GM21367 (cell line): ENCODE measurements at regions not wholly inside any gene's neighbourhood (a gene's known extent, or its start where the extent isn't known, plus 50 kb on each side); places are given as distances from the start of the nearest gene placed in this dataset.

Experiments used
- ATAC-seq: cut with Tn5 transposase; IDR thresholded peaks from one replicate; pipeline ENCODE4 v1.9.1; 2021; ENCODE audit not compliant: unreplicated experiment

DNA sequence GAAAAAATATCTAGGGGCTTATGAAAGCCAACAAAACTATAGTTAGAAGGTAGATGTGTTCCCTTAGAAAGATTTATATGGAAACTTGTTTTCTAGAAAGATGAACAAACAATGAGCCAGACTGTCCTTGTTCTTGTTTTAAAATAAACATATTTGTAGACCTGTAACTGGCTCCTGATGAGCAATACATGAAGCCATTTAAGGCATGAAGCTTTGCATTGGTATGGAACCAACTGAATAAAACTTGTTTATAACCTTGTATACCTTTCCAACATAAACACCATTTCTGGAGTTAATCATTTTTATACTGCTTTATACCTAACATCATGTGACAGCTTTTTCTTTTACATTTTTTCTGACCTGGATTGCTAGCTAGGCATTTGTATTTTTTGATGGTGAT is 247.8 kb downstream of the PRL start:
- ATAC-seq, result no peak

- no peak for ATAC-seq
Measured at GRCh38 chr6:22053391-22053997, 243.3 kb downstream of the PRL start.

GRCh38 chr6:22056398-22056797 is 240.4 kb downstream of the PRL start:
- no peak for ATAC-seq

DNA sequence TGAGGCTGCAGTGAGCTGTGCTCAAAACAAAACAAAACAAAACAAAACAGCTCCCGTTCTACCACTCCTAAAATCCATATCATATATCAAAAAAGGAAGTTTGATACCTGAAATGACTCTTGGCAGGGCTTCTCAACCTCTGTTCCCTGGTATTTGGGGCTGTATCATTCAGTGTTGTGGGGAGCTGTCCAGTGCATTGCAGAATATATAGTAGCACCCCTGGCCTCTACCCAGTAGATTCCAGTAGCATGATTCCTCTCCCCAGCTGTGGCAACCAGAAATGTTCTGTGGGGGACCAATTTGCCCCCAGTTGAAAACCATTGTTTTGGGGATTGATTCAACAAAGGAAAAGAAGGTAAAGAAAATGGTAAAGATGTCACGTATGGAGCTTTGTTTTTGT is 238.9 kb downstream of the PRL start:
- ATAC-seq, result no peak

- no peak for ATAC-seq
Measured at GRCh38 chr6:22059126-22059525, 237.7 kb downstream of the PRL start.

DNA sequence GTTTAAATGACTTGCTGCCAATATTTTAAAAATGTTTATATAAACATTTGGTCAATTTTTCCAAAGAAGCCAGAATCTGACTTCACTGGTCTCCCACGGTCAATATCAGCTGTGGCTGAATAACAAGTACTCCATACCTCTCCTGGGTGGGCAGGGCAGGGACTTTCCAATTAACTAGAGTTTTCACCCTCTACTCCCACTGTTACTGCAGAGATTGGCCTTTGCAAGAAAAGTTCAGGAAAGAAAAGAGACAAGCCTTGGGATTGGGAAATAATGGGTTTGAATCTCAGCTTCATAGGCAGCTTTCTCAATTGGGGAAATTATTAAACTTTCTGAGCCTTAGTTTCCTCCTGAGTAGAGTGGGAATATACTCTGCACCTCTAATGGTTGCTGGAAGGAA is 236.9 kb downstream of the PRL start:
- no peak for ATAC-seq

DNA sequence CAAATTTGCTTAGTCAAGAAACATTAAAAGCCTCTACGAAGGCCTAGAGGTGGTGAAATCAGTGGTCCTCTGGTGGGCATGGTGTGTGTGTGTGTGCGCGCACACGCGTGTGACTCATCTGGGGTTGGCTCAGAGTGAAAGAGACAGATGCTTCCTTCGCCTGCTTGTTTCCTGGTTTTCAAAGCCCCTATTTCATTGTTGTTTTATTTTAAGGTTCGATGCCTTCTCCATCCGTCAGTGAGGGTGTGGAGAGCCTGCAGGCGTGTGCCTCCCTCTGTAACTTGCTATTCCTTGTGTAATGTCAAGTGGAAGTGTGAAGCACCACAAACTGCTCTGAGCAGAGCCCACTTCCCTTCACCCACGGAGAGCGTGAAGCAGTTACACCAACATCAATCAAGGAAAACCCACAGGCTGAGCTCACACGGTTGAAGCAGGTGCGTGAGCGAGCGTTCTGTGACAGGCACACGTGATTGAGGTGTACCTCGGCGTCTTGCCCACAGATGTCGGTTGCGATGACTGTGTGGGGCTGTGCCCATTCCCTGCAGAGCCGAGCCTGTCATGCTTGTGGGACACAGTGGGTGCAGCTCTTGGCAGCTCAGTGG is 233.9 kb downstream of the PRL start:
- ATAC-seq, result peak; percentile 69

- ATAC-seq, result no peak
Measured at GRCh38 chr6:22064558-22064957, 232.3 kb downstream of the PRL start.

GRCh38 chr6:22067122-22067521 is 229.7 kb downstream of the PRL start:
- no peak for ATAC-seq

GRCh38 chr6:22067671-22068070 is 229.2 kb downstream of the PRL start:
- ATAC-seq, result no peak

- no peak for ATAC-seq
Measured at GRCh38 chr6:22068561-22069305, 228.1 kb downstream of the PRL start.

GRCh38 chr6:22069306-22069800 is 227.5 kb downstream of the PRL start:
- no peak for ATAC-seq

- no peak for ATAC-seq
Measured at GRCh38 chr6:22071270-22072041, 225.4 kb downstream of the PRL start.

DNA sequence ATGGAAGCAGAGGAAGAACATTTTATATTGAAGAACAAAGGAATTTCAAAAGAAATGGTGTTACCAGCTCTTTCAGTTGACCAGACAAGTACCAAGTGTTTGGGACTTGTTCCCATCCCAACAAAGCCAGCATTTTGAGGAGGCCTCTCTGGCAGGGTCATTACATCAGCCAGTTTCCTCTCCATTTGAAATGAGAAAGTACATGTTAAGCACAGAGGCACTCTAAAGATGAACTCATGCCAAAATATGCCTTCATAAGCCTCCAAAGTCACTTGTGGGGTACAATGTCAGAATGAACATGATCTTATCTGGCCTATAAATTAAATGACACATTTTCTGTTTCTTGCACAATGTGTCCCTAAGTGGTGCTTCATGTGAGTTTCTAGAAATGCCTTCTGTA is 223.9 kb downstream of the PRL start:
- no peak for ATAC-seq

- no peak for ATAC-seq
Measured at GRCh38 chr6:22073516-22074198, 223.2 kb downstream of the PRL start.

- no peak for ATAC-seq
Measured at GRCh38 chr6:22078288-22078687, 218.5 kb downstream of the PRL start.

GRCh38 chr6:22078802-22079545 is 217.9 kb downstream of the PRL start:
- ATAC-seq, result no peak

- ATAC-seq, result no peak
Measured at GRCh38 chr6:22079783-22080182, 217.1 kb downstream of the PRL start.

GRCh38 chr6:22081709-22082108 is 215.1 kb downstream of the PRL start:
- no peak for ATAC-seq

GRCh38 chr6:22082218-22082617 is 214.6 kb downstream of the PRL start:
- no peak for ATAC-seq
